Parathyroid adenoma (tissue), 2 donors: ENCODE measurements at regions not wholly inside any gene's neighbourhood (a gene's known extent, or its start where the extent isn't known, plus 50 kb on each side); places are given as distances from the start of the nearest gene placed in this dataset.

ENCODE experiments used
- H2AFZ ChIP-seq: fragments of 300-600 bp; sonication (generic); one replicate; pipeline ENCODE4 v1.7.0; 2017; ENCODE audit warnings: antibody characterized with exemption, mild to moderate bottlenecking
- H3K27ac ChIP-seq: fragments of 300-600 bp; sonication (generic); one replicate; pipeline ENCODE4 v1.7.0; 2017
- H3K27me3 ChIP-seq: fragments of 300-600 bp; sonication (generic); one replicate; pipeline ENCODE4 v1.7.0; 2017; ENCODE audit warnings: low read length; ENCODE audit not compliant: control insufficient read depth, insufficient read depth
- H3K36me3 ChIP-seq: fragments of 300-600 bp; sonication (generic); one replicate; pipeline ENCODE4 v1.7.0; 2017; ENCODE audit warnings: low read length; ENCODE audit not compliant: control insufficient read depth, insufficient read depth
- H3K4me1 ChIP-seq: fragments of 300-600 bp; sonication (generic); one replicate; pipeline ENCODE4 v1.7.0; 2017; ENCODE audit warnings: control low read depth
- H3K4me2 ChIP-seq: fragments of 300-600 bp; sonication (generic); one replicate; pipeline ENCODE4 v1.7.0; 2017; ENCODE audit warnings: low read length
- H3K4me3 ChIP-seq: fragments of 300-600 bp; sonication (generic); one replicate; pipeline ENCODE4 v1.7.0; 2017; ENCODE audit warnings: low read depth, low read length
- H3K79me2 ChIP-seq: fragments of 300-600 bp; sonication (generic); one replicate; pipeline ENCODE4 v1.7.0; 2017; ENCODE audit warnings: control low read depth
- H3K9ac ChIP-seq: fragments of 300-600 bp; sonication (generic); one replicate; pipeline ENCODE4 v1.7.0; 2017; ENCODE audit warnings: mild to moderate bottlenecking
- H3K9me3 ChIP-seq: fragments of 300-600 bp; sonication (generic); one replicate; pipeline ENCODE4 v1.7.0; 2017; ENCODE audit warnings: low read length; ENCODE audit not compliant: control insufficient read depth
- CTCF ChIP-seq: fragments of 300-600 bp; sonication (generic); IDR thresholded peaks from one replicate; pipeline ENCODE4 v1.7.0; 2017; ENCODE audit warnings: antibody characterized with exemption, mild to moderate bottlenecking
- donor health status: primary hyperparathyroidism.

GRCh38 chr4:181728305-181728966 is 514.8 kb upstream of the TENM3 start:
- H3K9me3 ChIP-seq, result no peaks in the 10 kb centered on the region
- H3K9ac ChIP-seq, result no peak overlapping the region
- H2AFZ ChIP-seq, result no peak overlapping the region
- no peaks in the 10 kb centered on the region for H3K4me1 ChIP-seq
- no peak for TF ChIP-seq CTCF
- no peaks in the 10 kb centered on the region for H3K36me3 ChIP-seq
- H3K4me3 ChIP-seq, result no peak overlapping the region
- no peak overlapping the region for H3K4me2 ChIP-seq
- H3K27ac ChIP-seq, result no peak overlapping the region
- no peaks in the 10 kb centered on the region for H3K27me3 ChIP-seq
- H3K79me2 ChIP-seq, result no peaks in the 10 kb centered on the region

GRCh38 chr4:181731900-181732299 is 511.3 kb upstream of the TENM3 start:
- Histone ChIP-seq H3K36me3 (no peaks in the 10 kb centered on the region), H3K27me3 (no peaks in the 10 kb centered on the region), H3K79me2 (no peaks in the 10 kb centered on the region), H3K4me1 (no peaks in the 10 kb centered on the region), H3K9ac (no peak overlapping the region), H2AFZ (no peak overlapping the region), H3K4me3 (no peak overlapping the region), H3K27ac (no peak overlapping the region), H3K4me2 (no peak overlapping the region), H3K9me3 (no peaks in the 10 kb centered on the region)
- TF ChIP-seq CTCF, result no peak

- Histone ChIP-seq H3K4me1 (no peaks in the 10 kb centered on the region), H3K27ac (no peak overlapping the region), H3K9ac (no peak overlapping the region), H3K36me3 (no peaks in the 10 kb centered on the region), H2AFZ (no peak overlapping the region), H3K9me3 (no peaks in the 10 kb centered on the region), H3K27me3 (no peaks in the 10 kb centered on the region), H3K4me2 (no peak overlapping the region), H3K79me2 (no peaks in the 10 kb centered on the region), H3K4me3 (no peak overlapping the region)
- TF ChIP-seq CTCF, result no peak
These were observed 505.5 kb upstream of the TENM3 start for GRCh38 chr4:181737744-181738143.

- Histone ChIP-seq H3K4me1 (no peaks in the 10 kb centered on the region), H3K4me3 (no peak overlapping the region), H3K27me3 (no peaks in the 10 kb centered on the region), H3K9me3 (no peaks in the 10 kb centered on the region), H3K9ac (no peak overlapping the region), H2AFZ (no peak overlapping the region), H3K27ac (no peak overlapping the region), H3K36me3 (no peaks in the 10 kb centered on the region), H3K4me2 (no peak overlapping the region), H3K79me2 (no peaks in the 10 kb centered on the region)
- TF ChIP-seq CTCF, result no peak
These were observed 504.2 kb upstream of the TENM3 start for GRCh38 chr4:181739031-181739430.

GRCh38 chr4:181741513-181741912 is 501.7 kb upstream of the TENM3 start:
- no peaks in the 10 kb centered on the region for H3K36me3 ChIP-seq
- no peaks in the 10 kb centered on the region for H3K4me1 ChIP-seq
- no peaks in the 10 kb centered on the region for H3K79me2 ChIP-seq
- H3K27me3 ChIP-seq, result no peaks in the 10 kb centered on the region
- no peak overlapping the region for H3K9ac ChIP-seq
- no peak overlapping the region for H3K4me2 ChIP-seq
- no peak overlapping the region for H3K27ac ChIP-seq
- no peak overlapping the region for H3K4me3 ChIP-seq
- H3K9me3 ChIP-seq, result no peaks in the 10 kb centered on the region
- TF ChIP-seq CTCF, result no peak
- H2AFZ ChIP-seq, result no peak overlapping the region
